Esophagus squamous epithelium (tissue), 5 donors: ENCODE measurements at regions not wholly inside any gene's neighbourhood (a gene's known extent, or its start where the extent isn't known, plus 50 kb on each side); places are given as distances from the start of the nearest gene placed in this dataset.

Experiments
- DNase-seq: peaks from one replicate; lab custom pipeline; 2025; lab: John Stamatoyannopoulos, UW
- H3K27ac ChIP-seq, 4 donors: fragments of 200-600 bp; sonication (generic); one replicate each; pipeline ENCODE4 v1.5.1; 2016 to 2019; ENCODE audit warnings: mild to moderate bottlenecking in 1 of 4
- H3K27me3 ChIP-seq, 4 donors: fragments of 200-600 bp; sonication (generic); 1 replicate in 3 of 4; 2 replicates in 1 of 4; pipeline versions ENCODE4 v1.5.1 to v1.6.0; 2017 to 2021; ENCODE audit warnings: antibody characterized with exemption in 1 of 4
- H3K36me3 ChIP-seq, 3 donors: fragments of 200-600 bp; sonication (generic); one replicate each; pipeline ENCODE4 v1.5.1; 2016 to 2019
- H3K4me1 ChIP-seq, 3 donors: fragments of 200-600 bp; sonication (generic); one replicate each; pipeline ENCODE4 v1.5.1; 2017 to 2019
- H3K4me3 ChIP-seq, 4 donors: fragments of 200-600 bp; sonication (generic); 1 replicate in 3 of 4; 2 replicates in 1 of 4; pipeline ENCODE4 v1.5.1; 2016 to 2019; ENCODE audit warnings: mild to moderate bottlenecking in 2 of 4, moderate library complexity in 1 of 4
- H3K9me3 ChIP-seq, 3 donors: fragments of 200-600 bp; sonication (generic); one replicate each; pipeline ENCODE4 v1.5.1; 2016 to 2019
- POLR2A ChIP-seq, 4 donors: fragments of 450-650 bp; IDR thresholded peaks; one replicate each; pipeline ENCODE4 v1.6.1; 2017; ENCODE audit warnings: antibody characterized with exemption in 4 of 4, mild to moderate bottlenecking in 4 of 4, moderate library complexity in 3 of 4
- whole genome bisulfite sequencing, 2 donors: methylation state at CpG; one replicate each; pipeline ENCODE4 v1.1.5; 2018; 5-methylcytosine and 5-hydroxymethylcytosine counted together
- intact Hi-C: fragments of 100-400 bp; cut with DNase I; formaldehyde crosslinking; loops from one replicate; pipeline ENCODE4 v1.15.0; 2022
- TF ChIP-seq, protein P1 (sequence below), 6 experiments: fragments of 450-650 bp in 4 of 6; fragments of 200-600 bp in 2 of 6; sonication (generic) in 2 of 6; IDR thresholded peaks; one replicate each; pipeline ENCODE4 v1.5.1; 2016 to 2019; ENCODE audit warnings: antibody characterized with exemption in 6 of 6, mild to moderate bottlenecking in 4 of 6, moderate library complexity in 4 of 6
- donor health status: DM: yes; HTN: yes; CAD: no.

DNA sequence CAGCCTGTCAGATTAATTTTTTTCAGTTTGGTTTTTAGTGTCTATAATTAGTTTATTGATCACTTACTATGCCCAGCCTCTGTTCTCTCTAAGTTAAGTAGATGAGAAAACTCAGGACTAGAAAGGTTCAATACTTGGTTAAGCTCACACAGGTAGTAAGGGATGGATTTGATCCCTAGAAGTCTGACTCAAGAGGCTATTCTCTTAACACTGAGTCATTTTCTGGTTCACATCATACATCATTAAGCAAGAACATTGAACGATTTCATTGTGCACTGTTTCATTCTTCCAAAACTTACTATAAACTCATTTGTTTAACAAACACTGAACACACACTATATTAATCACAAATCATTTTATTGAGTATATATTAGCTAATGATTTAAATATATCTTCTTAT, 54.1 kb upstream of the SLC38A11 start:
- Histone ChIP-seq H3K36me3 (no peaks in the 10 kb centered on the region), H3K27ac (peak overlapping the region in 3 of 4 donors; percentile 8 to 70 (median 54)), H3K9me3 (no peaks in the 10 kb centered on the region), H3K4me3 (no peak overlapping the region), H3K4me1 (peaks cover 4 to 30% (median 11%) of the 10 kb centered on the region in 3 donors), H3K27me3 (no peaks in the 10 kb centered on the region)
- TF ChIP-seq, protein P1, sequence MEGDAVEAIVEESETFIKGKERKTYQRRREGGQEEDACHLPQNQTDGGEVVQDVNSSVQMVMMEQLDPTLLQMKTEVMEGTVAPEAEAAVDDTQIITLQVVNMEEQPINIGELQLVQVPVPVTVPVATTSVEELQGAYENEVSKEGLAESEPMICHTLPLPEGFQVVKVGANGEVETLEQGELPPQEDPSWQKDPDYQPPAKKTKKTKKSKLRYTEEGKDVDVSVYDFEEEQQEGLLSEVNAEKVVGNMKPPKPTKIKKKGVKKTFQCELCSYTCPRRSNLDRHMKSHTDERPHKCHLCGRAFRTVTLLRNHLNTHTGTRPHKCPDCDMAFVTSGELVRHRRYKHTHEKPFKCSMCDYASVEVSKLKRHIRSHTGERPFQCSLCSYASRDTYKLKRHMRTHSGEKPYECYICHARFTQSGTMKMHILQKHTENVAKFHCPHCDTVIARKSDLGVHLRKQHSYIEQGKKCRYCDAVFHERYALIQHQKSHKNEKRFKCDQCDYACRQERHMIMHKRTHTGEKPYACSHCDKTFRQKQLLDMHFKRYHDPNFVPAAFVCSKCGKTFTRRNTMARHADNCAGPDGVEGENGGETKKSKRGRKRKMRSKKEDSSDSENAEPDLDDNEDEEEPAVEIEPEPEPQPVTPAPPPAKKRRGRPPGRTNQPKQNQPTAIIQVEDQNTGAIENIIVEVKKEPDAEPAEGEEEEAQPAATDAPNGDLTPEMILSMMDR (IDR thresholded peaks at IDR 0.05): no peak
- no peak for TF ChIP-seq POLR2A (IDR thresholded peaks at IDR 0.05)
- no peak for DNase-seq
- 24 to 32% methylated on average over 1 of the region's 1 CpG for WGBS, 2 donors
- intact Hi-C loops: no loop called here

DNA sequence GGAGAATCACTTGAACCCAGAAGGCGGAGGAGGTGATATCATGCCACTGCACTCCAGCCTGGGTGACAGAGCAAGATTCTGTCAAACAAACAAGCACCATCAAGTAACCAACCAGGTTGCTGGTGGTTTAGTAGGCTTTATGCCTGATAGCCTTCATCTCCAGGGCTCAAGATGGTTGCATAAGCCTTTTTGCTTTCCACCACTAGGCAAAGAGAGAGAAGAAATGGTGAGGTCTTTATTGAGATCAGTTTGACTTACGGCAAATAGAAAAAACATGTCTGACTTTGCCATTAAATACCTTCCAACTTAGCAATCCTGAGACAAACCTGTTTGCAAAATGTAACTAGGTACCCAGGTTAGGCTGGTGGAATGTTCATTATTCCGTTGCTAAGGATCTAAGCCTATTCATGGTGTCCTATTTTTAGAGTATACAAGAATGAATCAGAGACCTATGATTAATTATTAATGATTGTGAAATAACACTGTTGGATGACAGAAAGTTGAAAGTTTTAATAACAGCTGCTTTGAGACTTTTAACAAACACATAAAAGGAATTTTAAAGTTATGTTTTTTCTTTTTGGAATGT, 53.5 kb upstream of the SLC38A11 start:
- Histone ChIP-seq H3K27me3 (no peaks in the 10 kb centered on the region), H3K4me3 (no peak overlapping the region), H3K4me1 (peaks cover 4 to 30% (median 11%) of the 10 kb centered on the region in 3 donors), H3K27ac (peak overlapping the region; percentile 50 to 70 (median 53)), H3K9me3 (no peaks in the 10 kb centered on the region), H3K36me3 (no peaks in the 10 kb centered on the region)
- DNase-seq: no peak
- TF ChIP-seq POLR2A (IDR thresholded peaks at IDR 0.05): no peak
- TF ChIP-seq, protein P1 (IDR thresholded peaks at IDR 0.05): peak in 1 of 6 experiments; percentile 26
- 24 to 44% methylated on average over 2 to 3 of the region's 3 CpGs for WGBS, 2 donors
- intact Hi-C loops: no loop called here

DNA sequence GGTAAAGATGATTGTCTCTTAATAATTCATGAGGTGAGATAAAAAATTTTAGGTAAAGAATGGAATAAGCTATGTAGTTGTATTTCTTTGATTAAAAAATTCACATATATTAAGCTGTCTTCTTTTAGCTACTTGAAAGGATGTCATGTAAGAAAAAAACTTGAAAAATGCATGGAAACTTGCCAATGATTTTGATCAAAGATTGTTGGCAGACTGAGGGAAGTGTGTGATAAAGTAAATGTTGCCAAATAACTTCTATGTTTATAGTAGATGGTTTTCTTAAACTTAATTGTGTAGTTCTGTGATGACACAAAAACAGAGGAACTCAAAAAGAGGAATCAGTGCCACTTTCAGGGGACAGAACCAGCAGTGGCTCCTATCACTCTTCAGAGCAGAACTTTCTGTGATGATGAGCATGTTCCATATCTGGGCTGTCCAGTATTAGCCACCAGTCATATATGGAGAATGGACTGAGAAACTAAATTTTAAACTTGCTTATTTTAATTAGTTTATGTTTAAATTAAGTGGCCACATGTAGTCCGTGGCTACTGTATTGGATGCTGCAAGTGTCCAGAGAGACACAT, 51.9 kb upstream of the SLC38A11 start:
- Histone ChIP-seq H3K9me3 (no peaks in the 10 kb centered on the region), H3K27ac (no peak overlapping the region), H3K27me3 (no peaks in the 10 kb centered on the region), H3K4me3 (no peak overlapping the region), H3K36me3 (no peaks in the 10 kb centered on the region), H3K4me1 (peaks cover 4 to 30% (median 11%) of the 10 kb centered on the region in 3 donors)
- intact Hi-C loops: no loop called here
- no peak for DNase-seq
- 84 to 92% methylated on average over 1 of the region's 1 CpG for WGBS, 2 donors
- TF ChIP-seq, protein P1 (IDR thresholded peaks at IDR 0.05): no peak
- no peak for TF ChIP-seq POLR2A (IDR thresholded peaks at IDR 0.05)
